Neural cell (in vitro differentiated cells): ENCODE measurements at regions not wholly inside any gene's neighbourhood (a gene's known extent, or its start where the extent isn't known, plus 50 kb on each side); places are given as distances from the start of the nearest gene placed in this dataset.

Source experiments
- H2AFZ ChIP-seq: fragments of 200-600, 300-800 bp; sonication (generic), shearing (Covaris generic); 2 replicates; pipeline ENCODE4 v1.6.0; 2014; ENCODE audit warnings: low read depth, mild to moderate bottlenecking, antibody characterized with exemption, low read length, moderate library complexity
- H3F3A ChIP-seq: fragments of 200-600 bp; shearing (Covaris generic); 2 replicates; pipeline ENCODE4 v1.6.1; 2016; ENCODE audit warnings: mild to moderate bottlenecking, moderate library complexity, mixed read lengths, antibody characterized with exemption, low read length; ENCODE audit not compliant: insufficient read depth, poor library complexity, severe bottlenecking
- H3K27ac ChIP-seq: fragments of 200-600, 300-800 bp; sonication (generic), shearing (Covaris generic); 2 replicates; pipeline ENCODE4 v1.5.1; 2014; ENCODE audit warnings: mild to moderate bottlenecking, low read length, moderate library complexity
- H3K27me3 ChIP-seq: fragments of 300-800, 200-600 bp; sonication (generic), shearing (Covaris generic); 2 replicates; pipeline ENCODE4 v1.6.0; 2014; ENCODE audit warnings: mild to moderate bottlenecking, low read depth, low read length, moderate library complexity; ENCODE audit not compliant: insufficient read depth
- H3K36me3 ChIP-seq: fragments of 300-800, 200-600 bp; sonication (generic), shearing (Covaris generic); 2 replicates; pipeline ENCODE4 v1.5.1; 2014; ENCODE audit warnings: mild to moderate bottlenecking, antibody characterized with exemption, low read length, moderate library complexity; ENCODE audit not compliant: insufficient read depth
- H3K4me2 ChIP-seq: fragments of 300-800, 200-600 bp; sonication (generic), shearing (Covaris generic); 2 replicates; pipeline ENCODE4 v1.6.0; 2014; ENCODE audit warnings: mild to moderate bottlenecking, low read length
- H3K4me3 ChIP-seq: fragments of 300-800, 200-600 bp; sonication (generic), shearing (Covaris generic); 2 replicates; pipeline ENCODE4 v1.5.1; 2014; ENCODE audit warnings: mild to moderate bottlenecking, low read length, moderate library complexity
- H3K79me2 ChIP-seq: fragments of 200-600 bp; shearing (Covaris generic); replicated peaks from 2 replicates; pipeline ENCODE4 v1.6.0; 2014; ENCODE audit warnings: mild to moderate bottlenecking, low read length, moderate library complexity; ENCODE audit not compliant: insufficient read depth
- H3K9ac ChIP-seq: fragments of 300-800, 200-600 bp; sonication (generic), shearing (Covaris generic); 2 replicates; pipeline ENCODE4 v1.6.1; 2016; ENCODE audit warnings: mild to moderate bottlenecking, low read length, mixed read lengths
- H3K9me2 ChIP-seq: fragments of 200-600 bp; shearing (Covaris generic); 2 replicates; pipeline ENCODE4 v1.6.1; 2016; ENCODE audit warnings: mild to moderate bottlenecking, low read length, mixed read lengths; ENCODE audit not compliant: insufficient read depth
- H3K9me3 ChIP-seq: fragments of 200-600, 300-800 bp; sonication (generic), shearing (Covaris generic); 2 replicates; pipeline ENCODE4 v1.6.1; 2016; ENCODE audit warnings: mild to moderate bottlenecking, mixed run types, low read length, moderate library complexity, mixed read lengths
- H4K20me1 ChIP-seq: fragments of 200-600 bp; shearing (Covaris generic); 2 replicates; pipeline ENCODE4 v1.6.1; 2016; ENCODE audit warnings: mild to moderate bottlenecking, mixed run types; ENCODE audit not compliant: insufficient read depth
- CTCF ChIP-seq: fragments of 450-650 bp; IDR thresholded peaks from 2 replicates; pipeline ENCODE4 v1.5.1; 2014; ENCODE audit warnings: antibody characterized with exemption, mild to moderate bottlenecking, moderate library complexity; ENCODE audit not compliant: poor library complexity, severe bottlenecking
- EP300 ChIP-seq: fragments of 450-650 bp; conservative IDR thresholded peaks from 2 replicates; pipeline ENCODE4 v1.6.1; 2014; ENCODE audit warnings: antibody characterized with exemption, mild to moderate bottlenecking, moderate library complexity; ENCODE audit not compliant: poor library complexity, severe bottlenecking
- EZH2 ChIP-seq: fragments of 200-600, 300-800 bp; shearing (Covaris generic), sonication (generic); IDR thresholded peaks from 2 replicates; pipeline ENCODE4 v1.6.1; 2014; ENCODE audit warnings: antibody characterized with exemption, low read length, borderline replicate concordance, mild to moderate bottlenecking; ENCODE audit not compliant: insufficient read depth, poor library complexity, severe bottlenecking
- MXI1 ChIP-seq: fragments of 450-650 bp; conservative IDR thresholded peaks from 2 replicates; pipeline ENCODE4 v1.6.1; 2014; ENCODE audit warnings: antibody characterized with exemption, mild to moderate bottlenecking; ENCODE audit not compliant: poor library complexity, severe bottlenecking
- POLR2AphosphoS5 ChIP-seq: IDR thresholded peaks from 2 replicates; pipeline ENCODE4 v1.6.1; 2012
- RAD21 ChIP-seq: fragments of 450-650 bp; conservative IDR thresholded peaks from 2 replicates; pipeline ENCODE4 v1.6.1; 2014; ENCODE audit warnings: antibody characterized with exemption, mild to moderate bottlenecking, moderate library complexity
- REST ChIP-seq: IDR thresholded peaks from 2 replicates; pipeline ENCODE4 v1.6.1; 2012; ENCODE audit warnings: borderline replicate concordance
- SMC3 ChIP-seq: fragments of 450-650 bp; conservative IDR thresholded peaks from 2 replicates; pipeline ENCODE4 v1.6.1; 2014; ENCODE audit warnings: antibody characterized with exemption, mild to moderate bottlenecking, moderate library complexity; ENCODE audit not compliant: poor library complexity
- TAF1 ChIP-seq: IDR thresholded peaks from 2 replicates; pipeline ENCODE4 v1.6.1; 2012; ENCODE audit warnings: low read depth

- Histone ChIP-seq H3K27ac (no peak overlapping the region), H3K27me3 (no peaks in the 10 kb centered on the region), H2AFZ (no peak overlapping the region), H3K36me3 (no peaks in the 10 kb centered on the region), H3K79me2 (no peaks in the 10 kb centered on the region), H3K9ac (no peak overlapping the region), H3K9me3 (no peaks in the 10 kb centered on the region), H4K20me1 (no peaks in the 10 kb centered on the region), H3K4me3 (no peak overlapping the region), H3F3A (no peaks in the 10 kb centered on the region), H3K9me2 (no peaks in the 10 kb centered on the region), H3K4me2 (no peak overlapping the region)
- TF ChIP-seq REST (no peak), POLR2AphosphoS5 (no peak), EZH2 (no peak), EP300 (no peak), RAD21 (no peak), MXI1 (no peak), CTCF (no peak), SMC3 (no peak), TAF1 (no peak)
Observed at GRCh38 chr5:60479542-60479941, 220.4 kb downstream of the DEPDC1B start.

- Histone ChIP-seq H3F3A (no peaks in the 10 kb centered on the region), H3K27ac (no peak overlapping the region), H3K9me2 (no peaks in the 10 kb centered on the region), H3K36me3 (no peaks in the 10 kb centered on the region), H4K20me1 (no peaks in the 10 kb centered on the region), H3K4me3 (no peak overlapping the region), H3K27me3 (no peaks in the 10 kb centered on the region), H3K79me2 (no peaks in the 10 kb centered on the region), H3K4me2 (no peak overlapping the region), H2AFZ (no peak overlapping the region), H3K9ac (no peak overlapping the region), H3K9me3 (no peaks in the 10 kb centered on the region)
- TF ChIP-seq RAD21 (no peak), POLR2AphosphoS5 (no peak), EZH2 (no peak), SMC3 (no peak), CTCF (no peak), TAF1 (no peak), REST (no peak), MXI1 (no peak), EP300 (no peak)
Observed at GRCh38 chr5:60477849-60478248, 222.1 kb downstream of the DEPDC1B start.
